Nucleus accumbens (tissue), 56 donors: ENCODE measurements at regions not wholly inside any gene's neighbourhood (a gene's known extent, or its start where the extent isn't known, plus 50 kb on each side); places are given as distances from the start of the nearest gene placed in this dataset.

ENCODE experiments used
- DNase-seq, 56 donors: peaks; one replicate each; lab custom pipeline; 2025; lab: John Stamatoyannopoulos, UW

DNA sequence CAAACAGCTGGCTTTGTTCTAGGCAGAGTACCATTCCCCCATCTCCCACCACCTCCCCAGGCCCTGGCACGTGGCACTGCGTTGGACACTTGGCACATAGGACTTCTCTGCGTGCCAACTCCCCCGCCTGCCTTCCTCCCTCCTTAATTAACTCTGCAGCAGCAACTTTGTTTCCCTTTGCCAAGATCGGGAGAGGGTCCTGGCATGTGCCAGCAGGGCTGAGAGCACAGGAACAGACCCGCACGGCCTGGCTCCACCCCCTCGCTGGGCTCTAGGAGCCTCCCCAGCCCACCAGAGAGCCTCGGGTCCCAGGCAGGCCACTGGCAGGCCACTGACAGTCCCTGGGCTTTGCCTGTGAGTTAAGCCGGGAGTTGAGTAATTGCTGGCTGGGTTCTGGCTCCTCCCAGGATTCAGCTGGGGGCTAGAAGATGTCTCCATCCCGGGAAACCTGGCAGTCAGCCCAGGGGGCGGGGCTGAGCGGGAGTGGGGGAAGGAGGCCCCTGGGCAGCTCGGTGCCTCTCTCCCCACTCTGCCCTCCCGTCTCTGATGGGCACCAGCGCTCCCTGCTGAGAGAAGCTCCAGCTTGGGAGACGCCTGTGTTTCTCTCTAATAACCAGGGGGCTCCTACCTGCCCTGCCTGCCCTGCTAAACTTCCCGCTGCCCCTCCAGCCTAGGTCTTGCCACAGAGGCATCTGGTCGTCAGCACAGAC is 224.0 kb upstream of the TNRC6C start:
- DNase-seq = peak in 53 of 56 donors; percentile 53 to 96 (median 83)

DNA sequence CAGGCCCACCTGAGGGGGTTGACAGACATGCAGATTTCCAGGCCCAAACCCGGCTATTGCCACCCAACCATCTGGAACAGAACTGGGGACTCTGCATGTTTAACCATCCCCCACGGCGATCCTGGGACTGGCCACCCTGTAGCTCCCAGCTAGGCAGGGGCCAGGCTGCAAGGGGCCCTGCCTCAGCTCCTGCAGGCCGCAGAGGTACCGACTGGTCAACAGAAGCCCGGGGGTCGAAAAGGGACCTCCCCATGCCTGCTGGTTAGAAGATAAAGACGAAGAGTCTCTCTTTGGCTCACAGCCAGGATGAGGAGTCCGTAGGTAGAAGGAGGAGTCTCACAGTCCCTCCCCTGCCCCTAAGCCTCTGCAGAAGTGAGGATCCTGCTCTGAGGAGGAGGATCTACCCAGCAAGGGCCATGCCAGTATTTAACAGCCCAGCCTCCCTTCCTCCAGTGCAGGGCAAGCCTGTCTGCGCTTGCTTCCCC is 223.4 kb upstream of the TNRC6C start:
- peak in 4 of 56 donors; percentile 13 to 41 (median 37) for DNase-seq

DNA sequence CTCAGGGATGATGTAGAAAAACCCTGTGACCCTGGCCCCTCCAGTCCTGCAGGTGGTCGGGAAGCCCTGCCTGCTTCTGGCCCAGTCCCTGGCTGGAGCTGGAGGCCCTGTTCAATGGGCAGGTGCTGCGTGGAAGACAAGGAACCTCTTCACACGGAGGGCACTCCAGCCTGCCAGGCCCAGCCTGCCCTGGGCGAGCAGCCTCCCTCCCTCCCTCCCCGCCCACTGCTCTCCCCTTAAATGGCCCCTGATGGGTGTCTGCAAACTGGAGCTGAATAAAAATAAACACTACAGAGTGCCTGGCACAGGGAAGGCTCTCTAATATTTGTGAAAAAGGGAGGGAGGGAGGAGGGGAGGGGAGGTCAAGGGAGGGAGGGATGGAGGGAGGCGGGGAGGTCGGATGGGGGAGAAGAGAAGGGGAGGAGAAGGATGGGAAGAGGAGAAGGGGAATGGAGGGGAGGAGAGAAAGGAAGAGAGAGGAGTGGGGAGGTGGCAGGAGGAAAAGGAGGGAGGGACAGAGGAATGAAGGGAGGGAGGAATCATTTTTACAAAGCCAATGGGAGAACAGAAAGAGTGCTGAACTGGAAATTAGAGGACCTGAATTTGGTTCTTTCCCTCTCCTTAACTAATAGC is 222.8 kb upstream of the TNRC6C start:
- peak in 14 of 56 donors; percentile 8 to 58 (median 32) for DNase-seq

DNA sequence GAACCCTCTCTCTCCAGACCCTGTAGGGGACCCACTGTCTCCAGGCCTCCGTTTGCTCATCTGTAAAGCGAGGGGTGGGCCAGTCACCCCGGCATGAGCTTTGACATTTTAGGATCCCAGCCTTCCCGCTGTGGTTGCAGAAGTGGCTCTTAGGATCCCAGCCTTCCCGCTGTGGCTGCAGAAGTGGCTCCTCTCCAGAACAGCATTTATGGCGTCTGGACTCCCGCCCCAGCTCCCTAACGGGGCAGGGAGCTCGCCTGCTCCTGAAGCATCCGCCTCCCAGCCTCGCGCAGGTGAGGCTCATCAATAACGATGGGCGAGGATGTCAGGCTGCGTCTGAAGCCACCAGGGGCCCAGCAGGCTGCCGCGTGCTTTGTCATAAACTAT is 222.3 kb upstream of the TNRC6C start:
- DNase-seq = no peak

DNA sequence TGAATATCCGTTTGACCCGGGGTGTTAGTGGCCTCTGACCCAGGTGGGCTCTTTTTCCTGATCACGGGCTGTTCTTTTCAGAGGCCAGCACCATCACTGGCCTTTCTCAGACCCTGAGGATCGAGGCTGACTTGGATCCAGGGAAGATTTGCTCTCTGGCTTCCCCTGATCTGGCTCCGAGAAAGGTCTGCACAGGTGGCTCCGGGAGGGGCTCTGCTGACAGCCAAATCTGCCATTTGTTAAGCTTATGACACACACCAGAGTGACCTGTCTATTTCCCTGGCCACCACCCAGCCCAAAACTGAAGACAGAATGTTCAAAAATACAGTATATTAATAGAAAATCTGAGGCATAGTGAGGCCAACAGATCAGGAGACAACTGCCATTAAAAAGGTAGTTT is 221.8 kb upstream of the TNRC6C start:
- DNase-seq = no peak

DNA sequence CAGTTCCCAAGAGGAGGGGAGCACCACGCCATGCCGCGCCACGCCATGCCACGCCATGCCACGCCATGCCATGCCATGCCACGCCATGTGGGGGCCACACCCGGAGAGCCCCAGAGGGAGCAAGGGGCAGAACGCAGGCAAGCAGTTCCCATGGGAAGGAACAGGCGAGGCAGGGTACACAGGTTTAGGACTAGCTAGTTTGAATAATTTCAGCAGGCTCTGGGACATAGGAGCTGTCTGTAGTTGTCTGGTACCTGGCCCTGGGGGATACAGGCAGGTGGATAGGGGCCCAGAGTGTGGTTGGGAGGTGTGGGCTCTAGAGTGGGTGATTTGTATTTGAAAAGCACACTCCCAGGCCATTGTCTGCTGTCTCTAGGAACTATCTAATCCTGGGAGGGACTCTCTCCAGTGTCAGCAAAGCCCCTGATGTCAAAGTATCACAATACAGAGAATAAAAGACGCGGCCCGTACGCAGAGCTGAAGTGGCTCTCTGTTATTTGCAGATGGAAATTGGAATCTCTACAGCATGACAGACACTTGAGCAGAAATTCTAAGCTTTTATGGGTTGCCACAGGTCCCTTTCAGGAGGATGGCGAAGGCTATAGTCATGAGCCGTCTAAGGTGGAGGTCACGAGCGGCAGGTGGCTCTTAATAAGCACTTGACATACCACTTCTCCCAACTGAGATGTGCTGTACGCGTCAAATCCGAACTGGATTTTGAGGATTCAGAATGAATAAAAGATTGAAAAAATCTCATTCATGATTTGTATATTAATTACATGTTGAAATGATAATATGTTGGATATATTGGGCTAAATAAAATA is 220.8 kb upstream of the TNRC6C start:
- DNase-seq = no peak

DNA sequence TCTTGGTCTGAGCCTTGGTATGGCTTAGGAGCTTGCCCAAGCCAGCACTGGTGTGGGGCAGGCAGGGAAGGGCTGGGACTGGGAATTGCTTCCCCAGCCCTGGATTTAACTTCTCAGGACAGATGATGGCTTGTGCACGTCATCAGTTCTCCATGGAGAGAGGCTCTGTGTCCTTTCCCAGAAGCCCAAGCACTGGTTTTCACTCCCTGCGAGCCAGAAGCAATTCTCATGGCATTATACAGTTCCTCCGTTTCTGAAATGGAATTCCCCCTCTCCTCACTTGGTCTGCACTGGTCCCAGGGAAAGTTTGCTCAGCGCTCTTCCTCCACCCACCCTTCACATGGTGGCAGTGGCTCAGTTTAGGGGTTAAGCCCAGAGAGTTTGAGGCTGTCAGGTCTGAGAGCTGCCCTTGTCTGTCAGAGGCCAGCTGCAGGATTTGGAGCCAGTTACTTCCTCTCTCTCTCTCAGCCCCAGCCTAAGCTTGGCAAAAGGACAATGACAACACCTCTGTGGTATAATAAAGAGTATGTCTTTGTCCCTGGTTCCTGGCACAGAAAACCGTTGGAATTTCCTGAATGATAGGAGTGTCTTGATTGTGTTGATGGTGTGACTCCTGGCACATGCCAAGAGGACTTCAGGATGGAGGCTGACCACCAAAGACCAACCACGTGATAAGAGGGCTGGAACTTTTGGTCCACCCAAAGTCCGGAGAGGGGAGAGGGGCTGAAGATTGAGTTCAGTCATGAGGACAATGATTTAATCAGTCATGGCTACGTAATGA is 219.6 kb upstream of the TNRC6C start:
- peak in 15 of 56 donors; percentile 10 to 65 (median 22) for DNase-seq

DNA sequence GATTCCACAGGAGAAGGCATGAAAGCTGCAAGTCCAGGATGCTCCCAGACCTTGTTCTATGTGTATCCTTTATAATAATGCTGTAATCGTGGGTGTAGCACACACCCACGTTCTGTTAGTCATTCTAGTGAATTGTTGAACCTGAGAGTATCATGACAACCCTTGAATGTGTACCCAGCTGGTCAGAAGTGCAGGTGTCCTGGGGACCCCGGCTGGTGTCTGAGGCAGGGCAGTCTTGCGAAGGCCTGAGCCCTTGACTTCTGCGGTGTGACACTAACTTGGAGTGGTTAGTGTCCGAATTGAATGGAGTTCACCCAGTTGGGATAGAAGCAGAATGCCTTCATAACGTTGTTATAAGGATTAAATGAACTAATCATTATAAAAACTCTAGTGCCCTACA is 218.0 kb upstream of the TNRC6C start:
- no peak for DNase-seq

DNA sequence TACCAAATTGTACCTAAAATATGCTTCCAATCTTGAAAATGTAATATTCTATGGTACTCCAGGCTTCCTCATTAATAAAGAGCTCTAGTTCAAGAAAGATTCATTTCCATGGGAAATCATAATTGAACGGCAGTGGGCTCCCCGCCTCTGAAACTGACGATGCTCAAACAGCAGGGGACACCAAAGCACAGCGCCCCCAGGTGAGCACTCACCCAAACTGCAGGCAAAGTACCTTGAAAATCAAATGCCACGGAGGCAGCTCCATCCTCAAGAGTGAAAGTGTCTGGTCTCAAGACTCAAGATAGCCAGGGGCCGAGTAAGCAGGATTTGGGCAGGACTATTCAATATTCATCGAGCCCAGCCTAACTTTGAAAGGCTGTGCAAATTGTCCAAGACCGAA is 217.4 kb upstream of the TNRC6C start:
- no peak for DNase-seq

DNA sequence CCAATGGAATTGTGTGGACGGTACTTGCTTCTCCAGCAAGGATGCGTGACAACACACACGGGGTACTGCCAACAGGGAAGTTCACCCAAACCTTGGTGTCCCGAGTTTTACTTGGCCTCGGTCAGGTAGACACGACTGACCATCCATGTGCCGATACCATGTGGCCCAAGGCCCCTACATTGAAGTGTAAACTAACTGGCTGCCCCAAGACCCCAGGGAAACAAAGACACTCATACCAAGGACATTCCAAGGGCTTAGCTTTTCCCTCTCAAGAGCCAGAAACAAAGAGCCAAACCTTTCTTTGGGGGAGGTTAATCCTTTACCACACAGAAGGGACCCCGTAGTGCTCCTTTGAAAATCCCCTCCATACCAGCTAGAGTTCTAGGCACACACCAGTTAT is 215.9 kb upstream of the TNRC6C start:
- no peak for DNase-seq

DNA sequence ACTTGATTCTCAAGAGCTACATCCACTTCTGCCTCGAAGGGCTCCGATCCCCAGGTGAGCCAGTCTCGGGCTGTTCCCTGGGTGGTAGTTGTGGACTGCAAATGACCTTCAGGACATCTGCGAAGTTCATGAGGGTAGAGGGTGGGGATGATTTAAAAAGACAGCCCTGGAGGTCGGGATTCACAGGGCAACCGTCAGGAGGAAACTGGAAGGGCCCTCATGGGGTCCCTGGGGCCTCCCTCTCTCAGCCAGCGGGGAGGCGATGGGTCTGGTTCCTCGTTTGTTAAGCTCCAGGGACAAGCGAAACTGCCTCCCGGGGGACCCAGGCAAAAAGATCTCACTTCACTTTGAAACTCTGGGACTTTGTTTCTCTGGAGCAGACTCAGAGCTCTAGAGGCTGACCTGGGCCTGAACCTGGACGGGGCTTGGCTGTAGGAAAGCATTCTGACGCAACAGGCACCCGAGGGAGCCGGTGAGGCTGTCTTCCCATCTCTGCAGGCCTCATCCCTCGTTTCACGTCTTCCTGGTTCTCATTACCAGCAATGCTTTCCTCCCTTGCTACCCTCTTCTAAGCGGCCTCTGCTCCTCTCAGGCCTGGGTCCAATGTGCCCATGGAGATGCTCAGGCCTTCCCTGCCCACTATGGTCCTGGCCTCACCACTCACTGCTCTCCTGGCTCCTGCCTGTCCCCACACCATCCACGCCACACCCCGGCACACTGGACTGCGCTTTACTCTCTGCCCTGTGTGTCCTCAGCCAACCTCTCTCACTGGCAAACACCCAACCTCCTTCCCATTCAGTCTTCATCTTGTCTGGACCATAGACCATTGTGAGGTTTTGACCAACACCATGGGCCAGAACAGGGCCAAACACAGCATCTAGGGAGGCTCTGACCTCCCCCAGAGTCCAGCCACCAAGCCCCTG is 214.2 kb upstream of the TNRC6C start:
- DNase-seq = no peak

DNA sequence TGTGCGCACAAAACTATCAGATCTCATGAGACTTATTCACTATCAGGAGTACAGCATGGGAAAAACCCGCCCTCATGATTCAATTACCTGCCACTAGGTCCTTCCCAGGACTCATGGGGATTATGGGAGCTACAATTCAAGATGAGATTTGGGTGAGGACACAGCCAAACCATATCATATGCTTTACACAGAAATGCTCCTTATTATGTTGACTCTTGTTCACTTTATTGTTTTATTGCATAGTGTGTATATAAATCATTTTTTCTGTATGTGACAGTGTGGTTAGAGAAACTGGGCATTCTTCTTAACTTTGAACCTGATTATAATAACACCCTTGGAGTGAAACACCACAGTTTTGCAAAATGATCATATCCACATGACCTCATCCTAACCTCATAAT is 212.8 kb upstream of the TNRC6C start:
- no peak for DNase-seq

DNA sequence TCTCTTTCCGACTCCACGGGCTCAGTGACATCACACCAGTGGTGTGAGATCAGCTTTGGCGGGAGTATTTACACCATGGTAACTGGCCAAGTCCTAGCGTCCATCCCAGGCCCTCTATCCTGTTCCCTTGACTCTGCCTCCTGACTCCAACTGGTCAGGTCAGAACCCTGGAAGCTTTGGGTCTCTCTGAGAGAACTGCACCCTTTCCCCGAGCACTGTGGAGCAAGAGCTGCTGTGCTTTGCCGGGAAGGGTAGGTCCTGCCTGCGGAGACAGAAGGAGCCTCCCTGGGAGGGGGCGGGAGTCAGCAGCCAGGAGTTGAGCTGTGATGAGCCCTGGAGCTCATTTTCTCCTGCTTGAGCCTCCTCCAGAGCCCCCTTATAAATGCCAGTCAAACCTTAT is 212.1 kb upstream of the TNRC6C start:
- no peak for DNase-seq

DNA sequence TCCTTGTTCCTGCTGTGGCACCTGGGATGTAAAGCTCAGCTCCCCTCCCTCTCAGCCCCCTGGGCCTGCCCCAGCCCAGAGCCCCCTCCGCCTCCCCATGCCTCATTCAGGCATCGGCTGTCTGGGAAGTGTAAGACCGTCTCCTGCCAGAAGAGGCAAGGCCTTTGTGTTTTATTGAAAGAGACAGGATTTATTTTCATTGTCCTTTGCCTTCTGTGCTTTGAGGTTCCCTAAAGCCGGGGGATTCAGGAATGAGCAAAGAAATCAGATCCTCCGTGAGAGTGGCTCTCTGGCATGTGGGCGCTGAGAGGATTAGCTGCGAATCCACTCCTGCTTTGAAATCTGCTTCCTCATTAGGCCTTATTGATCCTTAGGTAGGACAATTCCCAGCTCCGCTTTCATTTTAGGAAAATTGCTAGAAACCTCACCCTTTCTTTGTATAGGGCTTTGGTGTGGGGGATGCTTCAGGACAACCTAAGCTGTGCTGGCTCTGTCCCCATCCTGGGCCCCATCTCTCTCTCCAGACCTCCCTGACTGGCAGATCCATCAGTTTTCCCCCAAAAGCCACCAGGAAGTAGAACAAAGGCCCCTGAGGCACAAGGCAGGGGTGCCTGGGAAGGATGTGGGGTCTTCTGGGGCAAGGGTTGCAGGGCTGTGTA is 211.5 kb upstream of the TNRC6C start:
- DNase-seq = no peak

DNA sequence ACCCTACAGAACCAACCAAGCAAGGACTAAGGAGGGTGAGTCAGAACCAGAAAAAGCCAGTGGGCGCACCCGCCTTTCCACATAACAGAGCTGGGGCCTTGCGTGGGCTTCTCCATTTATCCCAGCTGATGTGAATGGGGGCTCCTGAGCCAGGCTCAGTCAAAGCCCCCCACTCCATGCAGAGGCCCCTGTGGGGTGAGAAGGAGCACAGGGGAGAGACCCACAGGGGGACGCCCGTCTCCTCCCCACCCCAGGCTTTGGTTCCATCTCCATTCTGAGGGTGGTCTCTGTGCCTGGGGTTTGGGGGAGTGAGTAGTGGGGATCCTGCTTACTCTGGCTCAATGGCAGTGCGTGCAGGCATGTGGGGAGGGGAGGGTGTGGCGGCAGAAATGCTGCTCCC is 210.1 kb upstream of the TNRC6C start:
- no peak for DNase-seq

DNA sequence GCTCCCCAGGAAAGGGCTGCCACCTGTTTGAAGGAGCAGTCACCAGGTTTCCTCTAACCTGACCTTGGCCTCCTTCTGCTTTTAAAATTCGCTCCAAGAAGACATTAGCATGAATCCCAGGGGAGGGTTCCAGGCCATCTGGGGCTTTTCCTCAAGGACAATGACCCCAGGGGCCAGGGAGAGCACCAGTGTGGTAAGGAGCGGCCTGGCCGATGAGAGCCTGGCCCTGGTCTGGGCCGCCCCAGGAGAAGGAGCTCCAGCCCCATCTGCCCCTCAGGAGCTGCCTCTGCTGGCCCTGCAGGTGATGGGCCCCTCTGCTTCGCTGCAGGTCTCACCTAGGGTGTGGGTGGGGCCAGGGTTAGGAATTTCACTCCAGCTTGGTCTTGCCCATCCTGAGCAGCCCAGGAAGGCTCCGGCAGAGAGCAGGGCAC is 209.2 kb upstream of the TNRC6C start:
- DNase-seq = no peak

DNA sequence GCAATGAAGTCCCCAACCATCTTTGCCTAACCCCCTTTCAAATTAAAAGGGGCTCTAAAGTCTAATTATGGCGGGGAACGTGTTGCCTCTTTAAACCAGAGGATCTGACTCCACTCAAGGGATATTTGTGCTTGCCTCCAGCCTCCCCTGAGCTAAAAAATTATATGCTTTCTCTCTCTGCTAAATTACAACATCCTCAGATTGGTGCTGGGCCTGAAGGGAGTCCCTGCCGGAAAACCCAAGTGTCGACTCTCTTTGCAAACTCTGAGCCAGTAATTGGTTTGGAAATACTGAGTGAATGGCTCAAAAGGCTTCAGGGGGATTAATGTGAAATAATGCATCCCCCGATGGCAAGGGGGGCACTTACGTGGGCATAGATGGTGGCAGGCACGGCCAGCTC is 208.5 kb upstream of the TNRC6C start:
- DNase-seq = no peak

DNA sequence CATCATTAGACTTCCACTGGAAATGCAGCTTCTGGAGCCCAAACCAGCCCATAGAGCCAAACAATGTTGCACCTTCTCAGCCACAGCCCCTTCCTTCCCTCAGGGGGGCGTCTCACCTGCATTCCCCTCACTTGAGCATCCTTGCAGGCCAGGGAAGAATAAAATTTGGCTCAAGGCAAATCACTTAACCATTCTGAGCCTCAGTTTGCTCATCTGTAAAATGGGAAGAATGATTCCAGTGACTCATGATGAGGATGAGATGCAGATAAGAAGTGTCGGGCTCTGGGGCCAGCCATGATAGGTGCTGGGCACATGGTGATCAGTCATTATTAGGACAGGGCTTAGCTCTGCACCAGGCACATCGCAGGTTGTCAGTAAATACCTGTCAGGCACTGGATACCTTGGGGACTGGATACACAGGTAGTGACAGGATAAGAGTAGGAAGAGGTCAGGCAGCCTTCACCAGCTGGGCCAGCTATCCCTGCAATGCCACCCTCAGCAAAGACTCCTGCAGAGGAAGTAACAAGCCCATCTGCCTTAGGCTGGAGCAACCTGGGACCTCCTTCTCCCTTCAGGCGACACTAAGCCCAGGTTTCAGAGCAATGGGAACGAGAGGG is 208.0 kb upstream of the TNRC6C start:
- DNase-seq = no peak

DNA sequence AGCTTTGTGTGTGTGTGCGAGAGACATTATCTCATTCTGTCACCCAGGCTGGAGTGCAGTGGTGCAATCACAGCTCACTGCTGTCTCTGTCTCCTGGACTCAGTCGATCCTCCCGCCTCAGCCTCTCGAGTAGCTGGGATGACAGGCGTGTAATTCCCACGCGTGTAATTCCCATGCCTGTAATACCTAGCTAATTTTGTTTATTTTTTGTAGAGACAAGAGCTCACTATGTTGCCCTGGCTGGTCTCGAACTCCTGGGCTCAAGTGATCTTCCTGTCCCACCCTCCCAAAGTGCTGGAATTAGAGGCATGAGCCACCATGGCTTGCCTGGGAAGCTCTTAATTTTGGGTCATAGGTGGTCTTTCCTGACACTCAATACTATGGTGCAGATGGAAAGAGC is 205.3 kb upstream of the TNRC6C start:
- no peak for DNase-seq
